Fibroblast of the conjunctiva (primary cell): ENCODE measurements at regions not wholly inside any gene's neighbourhood (a gene's known extent, or its start where the extent isn't known, plus 50 kb on each side); places are given as distances from the start of the nearest gene placed in this dataset.
"Not testable (repeated sequence)": the region's sequence is repeated elsewhere in the genome, so short reads cannot be mapped to it uniquely, and the experiment has no call there.

Experiments
- DNase-seq: peaks from one replicate; pipeline ENCODE4 v3.0.0-alpha.2; 2010; ENCODE audit warnings: low read depth

GRCh38 chr3:106078635-106079034 lies 209.8 kb upstream of the CBLB start:
- DNase-seq = no peak

- DNase-seq = no peak
These were observed 213.8 kb upstream of the CBLB start for GRCh38 chr3:106082616-106083015.

GRCh38 chr3:106083207-106083606 lies 214.4 kb upstream of the CBLB start:
- DNase-seq = no peak

- DNase-seq = no peak
These were observed 215.0 kb upstream of the CBLB start for GRCh38 chr3:106083854-106084253.

GRCh38 chr3:106086038-106086437 lies 217.2 kb upstream of the CBLB start:
- no peak for DNase-seq

GRCh38 chr3:106086636-106087035 lies 217.8 kb upstream of the CBLB start:
- DNase-seq = no peak

GRCh38 chr3:106088304-106088703 lies 219.5 kb upstream of the CBLB start:
- no peak for DNase-seq

GRCh38 chr3:106088899-106089298 lies 220.1 kb upstream of the CBLB start:
- DNase-seq = no peak

GRCh38 chr3:106089806-106090205 lies 221.0 kb upstream of the CBLB start:
- DNase-seq = no peak

GRCh38 chr3:106092792-106093191 lies 224.0 kb upstream of the CBLB start:
- DNase-seq = no peak

- no peak for DNase-seq
These were observed 224.8 kb upstream of the CBLB start for GRCh38 chr3:106093616-106094015.

- no peak for DNase-seq
These were observed 229.1 kb upstream of the CBLB start for GRCh38 chr3:106097817-106098435.

- no peak for DNase-seq
These were observed 234.6 kb upstream of the CBLB start for GRCh38 chr3:106103383-106103782.

GRCh38 chr3:106104078-106104477 lies 235.3 kb upstream of the CBLB start:
- DNase-seq = no peak

- no peak for DNase-seq
These were observed 240.1 kb upstream of the CBLB start for GRCh38 chr3:106108925-106109324.

GRCh38 chr3:106112561-106112960 lies 243.7 kb upstream of the CBLB start:
- DNase-seq = not testable (repeated sequence)

GRCh38 chr3:106113747-106114146 lies 244.9 kb upstream of the CBLB start:
- DNase-seq = no peak

- no peak for DNase-seq
These were observed 245.4 kb upstream of the CBLB start for GRCh38 chr3:106114220-106114619.

- no peak for DNase-seq
These were observed 246.0 kb upstream of the CBLB start for GRCh38 chr3:106114848-106115247.

GRCh38 chr3:106115557-106115956 lies 246.7 kb upstream of the CBLB start:
- no peak for DNase-seq

- no peak for DNase-seq
These were observed 248.1 kb upstream of the CBLB start for GRCh38 chr3:106116733-106117489.

GRCh38 chr3:106117490-106117858 lies 248.7 kb upstream of the CBLB start:
- no peak for DNase-seq

- no peak for DNase-seq
These were observed 250.8 kb upstream of the CBLB start for GRCh38 chr3:106119614-106120082.

GRCh38 chr3:106120356-106120755 lies 251.5 kb upstream of the CBLB start:
- no peak for DNase-seq
